SK-N-SH treated with all-trans-retinoic acid at 6 μM for 48 hours (cell line): ENCODE measurements at regions not wholly inside any gene's neighbourhood (a gene's known extent, or its start where the extent isn't known, plus 50 kb on each side); places are given as distances from the start of the nearest gene placed in this dataset.

ENCODE experiments used
- ARNTL ChIP-seq: fragments of 450-650 bp; formaldehyde crosslinking; IDR thresholded peaks from 2 replicates; pipeline ENCODE4 v1.5.0; 2020; ENCODE audit warnings: low read depth, mild to moderate bottlenecking, moderate library complexity, borderline replicate concordance
- CREB5 ChIP-seq: fragments of 250-450 bp; sonication (Bioruptor Pico); IDR thresholded peaks from 2 replicates; pipeline ENCODE4 v1.5.1; 2020; ENCODE audit warnings: low read depth, mild to moderate bottlenecking, moderate library complexity
- TOX ChIP-seq: fragments of 250-450 bp; sonication (Bioruptor Pico); IDR thresholded peaks from 2 replicates; pipeline ENCODE4 v1.8.0; 2021; ENCODE audit warnings: mild to moderate bottlenecking, moderate library complexity, borderline replicate concordance
- ZFP3 ChIP-seq: fragments of 250-450 bp; sonication (Bioruptor Pico); IDR thresholded peaks from 2 replicates; pipeline ENCODE4 v1.5.0; 2020; ENCODE audit warnings: mild to moderate bottlenecking, moderate library complexity
- ZFP30 ChIP-seq: fragments of 450-650 bp; formaldehyde crosslinking; IDR thresholded peaks from 2 replicates; pipeline ENCODE4 v1.5.0; 2022; ENCODE audit warnings: mild to moderate bottlenecking, moderate library complexity
- ZNF565 ChIP-seq: fragments of 450-650 bp; formaldehyde crosslinking; conservative IDR thresholded peaks from 2 replicates; pipeline ENCODE4 v1.5.0; 2020; ENCODE audit warnings: low read depth, mild to moderate bottlenecking, moderate library complexity

GRCh38 chr3:167188592-167188991, 191.5 kb downstream of the ZBBX start:
- TF ChIP-seq TOX (CRISPR knock-in tag): no peak
- no peak for TF ChIP-seq ARNTL (CRISPR knock-in tag)
- no peak for TF ChIP-seq CREB5 (CRISPR knock-in tag)
- TF ChIP-seq ZFP3 (CRISPR knock-in tag): no peak
- TF ChIP-seq ZNF565 (CRISPR knock-in tag): no peak
- TF ChIP-seq ZFP30: no peak
